Prostate gland (tissue), 2 donors: ENCODE measurements at regions not wholly inside any gene's neighbourhood (a gene's known extent, or its start where the extent isn't known, plus 50 kb on each side); places are given as distances from the start of the nearest gene placed in this dataset.

Experiments used
- POLR2AphosphoS5 ChIP-seq: sonication (generic); formaldehyde crosslinking; IDR thresholded peaks from one replicate; pipeline ENCODE4 v1.6.1; 2017; ENCODE audit warnings: antibody characterized with exemption
- TF ChIP-seq, protein P1 (sequence below), 4 experiments: fragments of 200-600 bp in 2 of 4; fragments of 450-650 bp in 2 of 4; sonication (generic) in 2 of 4; IDR thresholded peaks; 1 replicate in 3 of 4; 2 replicates in 1 of 4; pipeline ENCODE4 v1.5.1; 2016 to 2019; ENCODE audit warnings: antibody characterized with exemption in 4 of 4, mild to moderate bottlenecking in 2 of 4, moderate library complexity in 2 of 4

DNA sequence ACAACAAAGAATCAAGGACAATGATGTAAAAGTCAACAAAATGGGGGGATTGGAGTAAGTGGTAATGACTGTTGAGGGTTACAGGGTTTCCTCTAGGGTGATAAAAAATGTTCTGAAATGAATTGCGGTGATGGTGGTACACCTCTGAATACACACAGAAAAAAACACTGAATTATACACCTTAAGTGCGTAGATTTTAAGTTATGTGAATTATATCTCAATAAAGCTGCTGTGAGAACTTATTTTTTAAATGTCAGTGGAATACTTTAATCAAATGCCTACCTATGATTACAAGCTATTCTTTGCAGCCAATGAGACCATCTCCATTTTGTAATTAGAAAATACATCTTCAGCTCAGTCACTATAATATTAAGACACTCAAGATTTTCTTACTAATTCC, 53.5 kb downstream of the ZNF608 start:
- TF ChIP-seq, protein P1, sequence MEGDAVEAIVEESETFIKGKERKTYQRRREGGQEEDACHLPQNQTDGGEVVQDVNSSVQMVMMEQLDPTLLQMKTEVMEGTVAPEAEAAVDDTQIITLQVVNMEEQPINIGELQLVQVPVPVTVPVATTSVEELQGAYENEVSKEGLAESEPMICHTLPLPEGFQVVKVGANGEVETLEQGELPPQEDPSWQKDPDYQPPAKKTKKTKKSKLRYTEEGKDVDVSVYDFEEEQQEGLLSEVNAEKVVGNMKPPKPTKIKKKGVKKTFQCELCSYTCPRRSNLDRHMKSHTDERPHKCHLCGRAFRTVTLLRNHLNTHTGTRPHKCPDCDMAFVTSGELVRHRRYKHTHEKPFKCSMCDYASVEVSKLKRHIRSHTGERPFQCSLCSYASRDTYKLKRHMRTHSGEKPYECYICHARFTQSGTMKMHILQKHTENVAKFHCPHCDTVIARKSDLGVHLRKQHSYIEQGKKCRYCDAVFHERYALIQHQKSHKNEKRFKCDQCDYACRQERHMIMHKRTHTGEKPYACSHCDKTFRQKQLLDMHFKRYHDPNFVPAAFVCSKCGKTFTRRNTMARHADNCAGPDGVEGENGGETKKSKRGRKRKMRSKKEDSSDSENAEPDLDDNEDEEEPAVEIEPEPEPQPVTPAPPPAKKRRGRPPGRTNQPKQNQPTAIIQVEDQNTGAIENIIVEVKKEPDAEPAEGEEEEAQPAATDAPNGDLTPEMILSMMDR (IDR thresholded peaks at IDR 0.05), result no peak
- no peak for TF ChIP-seq POLR2AphosphoS5
